HG03159 (cell line): ENCODE measurements at regions not wholly inside any gene's neighbourhood (a gene's known extent, or its start where the extent isn't known, plus 50 kb on each side); places are given as distances from the start of the nearest gene placed in this dataset.
A peak's percentile ranks its signal among the peaks of the same experiment; 100 is the strongest.

Experiments
- ATAC-seq: cut with Tn5 transposase; IDR thresholded peaks from one replicate; pipeline ENCODE4 v1.9.1; 2021; ENCODE audit warnings: mild to moderate bottlenecking, moderate library complexity; ENCODE audit not compliant: unreplicated experiment

DNA sequence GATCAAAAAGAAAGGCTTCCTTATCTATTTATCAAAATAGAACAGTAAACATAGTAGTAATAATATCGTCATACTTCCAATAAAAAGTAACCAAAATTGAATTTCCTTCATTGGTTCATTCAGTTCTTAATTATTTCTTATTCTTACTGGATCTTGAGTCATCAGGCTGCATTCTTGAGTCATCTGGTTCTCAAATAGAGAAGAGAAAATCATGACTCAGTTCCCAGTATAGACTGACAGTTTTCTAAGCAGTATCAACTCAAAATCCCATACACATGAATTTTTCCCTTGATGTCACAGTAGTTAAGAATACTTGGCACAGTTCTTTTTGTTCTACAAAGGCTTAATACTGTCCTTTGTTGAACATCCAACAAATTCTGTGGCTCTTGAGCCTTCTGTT, 626.9 kb upstream of the ADGRL4 start:
- ATAC-seq: peak; percentile 44

DNA sequence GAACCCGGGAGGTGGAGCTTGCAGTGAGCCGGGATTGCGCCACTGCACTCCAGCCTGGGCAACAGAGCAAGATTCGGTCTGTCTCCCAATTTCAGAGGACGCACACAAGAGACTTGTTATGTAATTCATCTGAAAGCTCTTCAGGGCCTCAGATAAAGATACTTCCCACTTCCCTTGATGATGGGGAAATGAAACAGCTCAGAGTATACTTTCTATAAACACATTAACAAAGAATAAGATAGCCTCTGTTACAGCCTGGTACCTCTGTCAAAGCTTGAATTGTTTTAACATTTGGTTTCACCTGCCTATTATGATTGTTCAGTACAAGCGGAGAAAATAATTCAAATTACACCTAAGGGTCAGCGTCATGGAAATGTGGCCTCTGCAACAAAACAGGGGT, 622.9 kb upstream of the ADGRL4 start:
- ATAC-seq: peak; percentile 75

DNA sequence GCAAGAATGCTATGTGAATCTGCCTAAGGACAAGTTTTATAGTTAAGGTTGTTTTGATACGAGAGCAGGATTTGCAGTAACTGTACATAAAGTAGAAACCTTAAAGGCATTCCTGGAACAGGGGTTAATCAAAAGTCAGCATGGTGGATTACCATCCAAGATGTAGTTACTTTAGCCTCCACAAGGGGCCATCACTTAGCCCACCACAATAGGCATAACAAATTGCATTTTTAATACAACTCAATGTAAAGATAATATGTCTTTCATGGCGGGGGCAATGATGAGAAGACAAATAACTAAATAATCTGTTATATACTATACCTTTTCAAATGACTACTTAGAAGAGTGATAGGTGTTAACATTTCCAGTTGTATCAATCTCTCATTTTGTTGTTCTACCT, 611.2 kb upstream of the ADGRL4 start:
- ATAC-seq: no peak

DNA sequence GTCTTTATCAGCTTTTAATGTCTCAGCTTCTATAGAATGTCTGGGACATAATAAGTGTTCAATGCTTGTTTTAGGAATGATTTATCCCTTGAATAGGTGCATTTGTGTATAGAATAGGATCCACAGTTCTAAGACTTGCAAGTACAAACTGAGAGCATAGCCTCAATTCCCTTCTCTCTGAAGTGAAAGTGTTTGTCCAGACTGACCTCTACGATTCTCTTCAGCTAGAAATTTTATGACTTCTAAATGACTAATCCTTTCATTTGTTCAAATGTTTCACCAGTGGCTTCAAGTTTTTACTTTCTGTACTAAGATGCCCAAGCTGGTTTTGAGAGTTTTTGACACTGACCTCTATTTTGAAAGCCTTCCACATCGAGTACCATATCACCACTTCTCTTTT, 608.2 kb upstream of the ADGRL4 start:
- ATAC-seq: no peak

DNA sequence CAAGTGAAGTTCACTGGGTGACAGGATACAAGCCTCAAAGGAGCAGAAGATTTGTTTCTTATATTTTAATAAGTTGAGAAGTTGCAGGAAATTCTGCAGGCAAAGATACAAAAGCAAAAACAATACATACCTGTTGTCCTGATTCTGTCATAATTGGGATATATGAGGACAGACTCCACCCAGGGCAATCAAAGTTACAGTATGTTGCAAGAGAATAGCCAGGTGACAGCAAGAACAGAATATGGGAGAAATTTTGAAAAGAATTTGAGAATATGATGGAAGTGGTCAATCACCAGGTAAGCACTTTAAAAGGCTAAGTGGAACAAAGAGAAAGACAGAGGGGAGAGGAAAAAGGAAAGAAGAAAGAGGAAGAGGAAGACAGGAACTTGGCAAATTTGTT, 607.6 kb upstream of the ADGRL4 start:
- no peak for ATAC-seq

DNA sequence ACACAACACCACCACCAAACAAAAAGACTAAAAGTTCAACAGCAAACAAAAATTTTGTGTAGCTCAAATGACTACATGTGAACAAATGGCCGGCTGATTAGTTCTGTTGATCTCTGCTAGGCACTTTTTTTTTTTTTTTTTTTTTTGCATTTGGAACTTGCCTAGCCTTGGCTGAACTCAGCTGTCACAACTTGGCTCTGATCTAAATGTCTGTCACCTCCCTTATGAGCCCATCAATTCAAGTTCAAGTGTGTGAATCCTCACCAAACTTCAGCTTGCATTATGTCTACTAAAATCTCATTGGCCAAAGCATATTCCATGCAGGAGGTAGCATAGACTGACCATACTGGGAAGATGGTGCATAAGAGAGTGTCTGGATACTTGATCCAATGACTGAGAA, 606.5 kb upstream of the ADGRL4 start:
- no peak for ATAC-seq

DNA sequence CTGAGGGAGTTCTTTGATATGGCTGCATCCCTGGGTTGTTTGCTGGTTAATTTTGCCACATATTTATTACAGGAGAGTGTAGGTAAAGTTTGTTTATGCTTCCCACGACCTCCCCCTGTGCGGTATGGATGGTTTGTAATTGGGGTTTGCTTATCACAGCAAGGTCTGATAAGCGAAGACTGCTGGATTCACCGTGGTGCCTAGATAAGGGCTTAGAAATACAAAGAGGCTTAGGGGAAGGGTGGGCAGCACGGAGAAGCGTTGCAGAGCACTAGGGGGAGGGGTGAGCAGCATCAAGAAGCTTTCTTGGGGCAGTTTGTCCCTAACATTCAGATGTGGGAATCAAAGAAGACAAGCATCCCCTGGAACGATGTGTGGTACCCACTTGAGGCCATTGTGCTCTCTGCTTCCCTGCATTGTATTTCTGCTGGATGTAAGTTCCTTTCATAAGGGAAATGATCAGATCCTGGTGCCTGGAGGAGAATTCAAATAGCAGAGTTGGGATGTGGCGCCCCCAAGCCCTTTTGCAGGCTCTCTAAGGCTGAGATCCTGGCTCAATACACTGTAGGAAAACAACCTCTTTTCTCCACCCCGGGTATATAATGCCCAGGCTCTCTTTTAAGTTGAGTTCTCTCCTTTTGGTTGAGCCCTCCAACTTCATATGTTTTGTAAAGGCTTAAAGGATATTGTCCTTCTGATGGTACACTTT, 598.1 kb upstream of the ADGRL4 start:
- ATAC-seq: no peak

DNA sequence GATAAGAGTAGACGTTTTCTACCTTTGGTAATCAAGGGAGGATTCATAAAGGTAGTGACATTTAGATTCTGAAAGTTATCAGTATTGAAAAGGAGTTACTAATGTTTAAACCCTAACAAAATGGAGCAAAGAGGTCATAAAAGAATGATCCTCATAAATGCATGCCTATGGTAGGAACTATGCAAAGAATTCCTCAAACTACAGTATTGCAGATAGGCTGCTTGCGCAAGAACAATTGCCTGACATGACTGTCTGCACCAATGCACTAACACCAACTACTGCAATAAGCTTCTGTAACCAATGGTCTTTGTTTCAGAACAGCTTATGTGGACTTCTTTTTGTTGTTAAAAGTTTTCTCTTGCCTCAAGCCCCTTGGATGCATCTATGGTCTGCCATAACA, 597.3 kb upstream of the ADGRL4 start:
- ATAC-seq: no peak

DNA sequence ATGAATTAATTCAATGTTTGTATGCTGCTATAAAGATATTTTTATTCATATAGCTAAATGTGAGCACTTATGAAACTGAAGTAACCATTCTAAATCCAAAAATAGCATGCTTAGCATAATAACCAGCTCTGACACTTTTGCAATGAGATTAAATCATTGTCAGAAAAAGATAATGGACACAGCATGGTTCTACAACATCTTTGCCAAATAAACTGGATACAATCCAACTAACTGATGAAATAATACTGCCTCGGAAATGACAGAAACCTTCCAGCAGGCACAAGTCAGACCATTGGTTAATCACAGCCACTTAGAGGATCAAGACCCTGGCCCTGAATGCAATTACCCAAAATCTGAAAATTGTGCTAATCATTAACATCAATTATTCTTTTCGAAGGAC, 592.7 kb upstream of the ADGRL4 start:
- no peak for ATAC-seq

DNA sequence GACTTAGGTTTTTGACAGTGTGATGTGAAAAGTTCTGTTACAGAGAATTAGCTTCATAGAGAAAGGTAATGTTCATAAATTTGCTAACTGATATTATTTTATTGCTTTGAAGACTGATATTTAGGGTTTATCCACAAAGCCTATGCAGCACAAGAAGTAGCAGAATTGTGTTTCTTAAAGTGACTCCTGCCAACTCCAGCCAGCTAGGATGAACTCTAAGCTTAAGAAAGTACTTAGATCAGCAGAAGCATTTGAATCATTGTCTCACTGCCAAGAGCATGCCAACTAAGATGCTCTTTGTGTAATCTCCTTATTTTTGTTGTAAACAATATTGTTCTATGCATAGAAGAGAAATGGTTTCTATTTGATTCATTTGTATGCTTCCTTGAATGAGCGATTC, 589.4 kb upstream of the ADGRL4 start:
- ATAC-seq: no peak

DNA sequence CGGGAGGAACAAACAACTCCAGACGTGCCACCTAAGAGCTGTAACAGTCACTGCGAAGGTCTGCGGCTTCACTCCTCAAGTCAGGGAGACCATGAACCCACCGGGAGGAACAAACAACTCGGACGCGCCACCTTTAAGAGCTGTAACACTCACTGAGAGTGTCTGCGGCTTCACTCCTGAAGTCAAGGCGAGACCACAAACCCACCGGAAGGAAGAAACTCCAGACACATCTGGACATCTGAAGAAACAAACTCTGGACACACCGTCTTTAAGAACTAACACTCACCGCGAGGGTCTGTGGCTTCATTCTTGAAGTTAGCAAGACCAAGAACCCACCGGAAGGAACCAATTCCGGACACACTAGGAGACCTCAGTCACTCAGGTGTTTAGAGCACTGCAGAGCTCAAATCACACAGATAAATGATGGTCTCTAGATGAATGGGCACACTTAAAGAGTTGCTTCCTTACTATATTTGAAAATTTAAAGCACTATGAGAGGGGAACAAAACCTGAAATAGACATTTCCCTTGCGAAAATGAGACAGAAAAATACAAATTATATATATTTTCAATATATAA, 587.7 kb upstream of the ADGRL4 start:
- no peak for ATAC-seq

DNA sequence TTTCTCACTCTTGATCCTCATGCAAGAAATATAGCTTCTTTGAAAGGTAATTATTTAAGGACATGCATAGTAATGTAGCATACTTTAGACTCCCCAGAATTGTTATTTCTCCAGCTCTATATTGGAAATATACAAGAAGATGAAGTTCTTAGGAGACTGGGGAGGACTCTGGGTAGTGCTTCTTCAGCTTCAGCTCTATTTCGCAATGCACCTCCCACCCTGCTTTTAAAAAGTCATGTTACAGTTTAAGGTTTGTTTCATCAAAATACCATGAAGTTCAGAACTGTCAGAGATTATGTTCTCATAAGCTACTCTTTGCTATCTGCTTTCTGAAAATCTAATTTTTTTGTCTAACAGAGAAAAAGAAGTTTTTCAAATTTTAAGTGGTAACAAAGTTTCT, 586.2 kb upstream of the ADGRL4 start:
- ATAC-seq: no peak

DNA sequence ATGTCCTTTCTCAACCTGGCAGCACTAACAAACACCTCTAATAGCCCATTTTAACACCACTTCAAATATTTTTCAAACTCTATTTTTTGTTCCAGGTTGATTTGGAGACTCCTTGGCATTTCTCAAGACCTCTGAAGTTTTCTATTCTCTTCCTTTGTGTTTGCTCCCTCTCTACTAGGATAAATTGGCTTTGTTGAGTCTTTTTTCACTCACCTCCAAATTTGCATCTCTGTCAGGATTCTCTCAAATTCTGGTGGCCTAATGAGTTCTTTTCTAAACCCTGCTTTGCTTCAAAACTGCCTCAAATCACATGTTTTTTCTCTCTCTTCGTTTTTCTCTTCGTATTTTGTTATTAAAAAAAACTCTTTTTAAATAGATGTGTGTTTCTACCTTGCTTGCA, 582.2 kb upstream of the ADGRL4 start:
- ATAC-seq: no peak

DNA sequence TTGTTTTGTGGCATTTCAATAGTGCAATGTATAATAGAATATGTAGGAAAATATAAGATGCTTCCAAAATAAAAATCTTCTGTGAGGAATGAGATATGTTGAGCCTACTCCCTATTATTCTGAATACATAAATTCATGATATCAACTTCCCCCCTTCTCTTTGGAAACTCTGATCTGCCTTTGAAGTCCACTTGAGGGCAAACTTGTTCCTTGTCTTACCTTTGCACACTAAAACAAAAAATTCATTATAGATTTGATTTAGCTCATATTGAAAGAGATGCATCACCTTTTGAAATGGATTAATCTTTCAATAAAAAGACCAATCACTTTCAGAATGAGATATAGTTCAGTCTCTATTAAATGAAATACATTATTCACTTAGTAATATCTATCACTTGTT, 580.7 kb upstream of the ADGRL4 start:
- ATAC-seq: no peak

DNA sequence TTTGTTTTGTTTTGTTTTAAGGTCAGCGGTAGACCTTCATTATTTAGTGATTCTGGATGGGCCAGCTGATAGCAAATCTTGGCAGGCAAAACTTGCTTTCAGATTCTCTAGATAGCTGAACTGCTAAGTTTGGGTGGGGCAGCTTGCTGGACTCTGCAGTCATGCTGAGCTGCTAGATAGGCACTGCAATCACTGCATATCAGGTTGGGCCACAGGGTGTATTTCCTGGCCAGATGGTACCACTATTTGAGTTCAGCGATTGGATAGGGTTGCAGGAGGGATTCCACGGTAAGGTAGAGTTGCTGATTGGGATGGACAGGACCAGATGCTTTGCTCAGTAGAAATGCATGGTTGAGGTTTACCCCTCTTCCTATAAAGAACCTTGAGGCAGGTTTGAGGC, 579.3 kb upstream of the ADGRL4 start:
- no peak for ATAC-seq

DNA sequence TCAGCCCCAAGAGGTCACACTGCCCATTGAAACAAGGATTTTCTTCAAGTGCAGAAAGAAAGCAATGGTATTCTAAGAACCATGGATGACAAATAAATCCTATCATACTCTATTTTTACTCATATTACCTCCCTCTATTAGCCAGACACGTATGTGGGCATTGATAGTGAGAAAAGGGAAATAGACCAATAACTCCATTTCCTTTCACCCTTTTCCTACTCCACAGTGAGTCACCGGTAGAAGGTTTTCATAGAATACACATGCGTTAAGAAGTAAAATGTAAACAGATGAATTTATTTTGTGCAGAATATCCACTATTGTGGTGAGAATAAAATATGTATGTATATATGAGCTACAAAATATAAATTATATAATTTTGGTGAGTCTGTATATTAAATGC, 568.9 kb upstream of the ADGRL4 start:
- no peak for ATAC-seq

DNA sequence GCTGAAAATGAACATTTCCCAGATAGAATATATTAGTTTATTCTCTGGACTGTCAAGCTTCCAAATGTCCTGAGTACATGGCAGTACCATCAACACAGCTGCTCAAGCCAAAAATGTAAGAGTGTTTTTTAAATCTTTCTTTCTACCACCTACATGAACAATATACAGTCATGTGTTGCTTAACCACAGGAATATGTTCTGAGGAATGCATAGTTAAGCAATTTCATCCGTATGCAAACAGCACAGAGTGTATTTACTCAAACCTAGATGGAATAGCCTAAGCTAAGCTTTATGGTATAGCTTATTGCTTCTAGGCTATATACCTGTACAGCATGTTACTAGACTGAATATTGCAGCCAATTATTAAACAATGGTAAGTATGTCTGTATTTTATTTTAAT, 561.9 kb upstream of the ADGRL4 start:
- ATAC-seq: no peak

DNA sequence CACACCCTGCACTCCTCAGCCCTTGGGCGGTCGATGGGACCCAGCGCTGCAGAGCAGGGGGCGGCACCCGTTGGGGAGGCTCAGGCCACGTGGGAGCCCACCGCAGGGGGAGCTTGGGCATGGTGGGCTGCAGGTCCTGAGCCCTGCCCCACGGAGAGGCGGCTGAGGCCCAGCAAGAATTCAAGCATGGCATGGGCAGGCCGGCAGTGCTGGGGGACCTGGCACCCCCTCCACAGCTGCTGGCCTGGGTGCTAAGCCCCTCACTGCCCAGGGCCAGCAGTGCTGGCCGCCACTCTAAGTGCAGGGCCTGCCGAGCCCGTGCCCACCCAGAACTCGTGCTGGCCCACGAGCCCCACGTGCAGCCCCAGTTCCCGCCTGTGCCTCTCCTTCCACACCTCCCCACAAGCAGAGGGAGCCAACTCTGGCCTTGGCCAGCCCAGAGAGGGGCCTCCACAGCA, 555.0 kb upstream of the ADGRL4 start:
- no peak for ATAC-seq

DNA sequence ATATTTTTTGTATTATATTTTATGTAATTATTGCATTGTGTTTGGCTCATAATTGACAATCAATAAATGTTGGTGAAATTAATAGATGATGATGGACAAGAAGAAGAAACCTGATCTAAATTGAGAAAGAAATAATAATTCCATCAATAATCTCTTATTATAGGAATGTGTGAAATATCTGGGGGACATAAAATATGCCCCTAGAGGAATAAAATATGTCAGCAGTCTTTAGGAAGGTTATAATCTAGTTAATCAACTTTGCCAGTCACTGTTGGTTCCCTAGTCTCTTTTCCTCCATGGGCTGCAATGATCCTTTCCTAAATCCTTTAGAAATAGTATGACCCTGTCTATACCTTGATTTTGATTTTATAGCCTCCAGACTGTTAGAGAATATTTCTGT, 549.7 kb upstream of the ADGRL4 start:
- no peak for ATAC-seq

DNA sequence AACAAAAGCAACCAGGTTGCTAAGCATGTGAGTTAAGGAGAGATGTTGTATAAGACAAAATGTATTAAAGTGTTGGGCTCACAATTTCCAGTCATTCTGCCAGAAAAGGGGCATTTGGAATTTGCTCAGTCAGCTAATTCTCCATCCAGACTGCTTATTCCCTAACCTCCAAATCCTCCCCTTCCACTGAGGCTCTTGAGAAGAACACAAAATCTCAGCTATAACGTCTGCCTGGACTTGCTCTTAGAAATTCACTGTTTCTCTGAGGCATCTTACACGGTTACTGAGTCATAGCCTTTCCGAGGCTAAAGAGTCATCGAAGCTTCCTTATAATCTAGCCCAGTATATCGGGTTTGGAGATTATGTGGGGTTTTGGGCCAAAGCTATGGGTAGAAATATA, 548.2 kb upstream of the ADGRL4 start:
- ATAC-seq: no peak

DNA sequence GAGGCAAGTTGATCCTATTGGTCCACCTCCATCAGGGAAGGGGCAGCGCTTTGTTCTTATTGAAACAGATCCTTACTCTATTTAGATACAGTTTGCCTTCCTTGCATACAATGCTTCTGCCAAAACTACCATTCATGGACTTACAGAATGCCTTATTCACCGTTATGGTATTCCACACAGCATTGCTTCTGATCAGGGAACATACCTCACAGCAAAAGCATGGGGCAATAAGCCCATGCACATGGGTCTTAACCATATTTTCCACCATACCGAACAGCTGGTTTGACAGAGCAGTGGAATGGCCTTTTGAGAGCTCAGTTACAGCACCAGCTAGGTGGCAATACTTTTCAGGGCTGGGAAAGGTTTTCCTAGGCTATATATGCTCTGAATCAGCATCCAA, 544.8 kb upstream of the ADGRL4 start:
- ATAC-seq: no peak

DNA sequence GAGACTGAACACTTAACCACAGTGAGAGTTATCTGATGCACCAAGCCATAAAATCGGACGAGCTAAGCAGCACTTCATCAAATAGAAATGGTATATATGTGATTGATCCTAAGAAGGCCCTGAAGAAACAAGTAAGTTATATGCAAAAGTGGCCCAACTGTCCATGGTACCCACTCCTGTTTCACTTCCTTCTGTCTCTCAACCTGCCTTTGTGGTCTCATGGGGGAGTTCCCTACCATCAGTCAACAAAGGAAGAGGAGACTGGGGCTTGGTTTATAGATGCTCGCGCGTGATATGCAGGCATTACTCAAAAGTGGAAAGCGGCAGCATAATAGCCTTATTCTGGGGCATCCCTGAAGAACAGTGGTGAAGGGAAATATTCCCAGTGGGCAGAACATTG, 543.9 kb upstream of the ADGRL4 start:
- no peak for ATAC-seq

DNA sequence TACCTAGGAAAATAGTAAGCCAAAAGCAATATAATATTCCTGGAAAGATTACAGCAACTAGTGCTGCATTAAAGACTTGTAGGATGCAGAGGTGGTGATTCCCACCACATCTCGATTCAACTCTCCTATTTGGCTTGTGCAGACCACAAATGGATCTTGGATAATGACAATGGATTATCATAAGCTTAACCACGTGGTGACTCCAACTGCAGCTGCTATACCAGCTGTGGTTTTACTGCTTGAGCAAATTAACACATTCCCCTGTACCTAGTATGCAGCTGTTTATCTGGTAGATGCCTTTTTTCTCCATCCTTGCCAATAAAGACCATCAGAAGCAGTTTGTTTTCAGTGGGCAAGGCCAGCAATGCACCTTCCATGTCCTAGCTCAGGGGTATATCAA, 542.7 kb upstream of the ADGRL4 start:
- ATAC-seq: no peak
